Naive thymus-derived CD4-positive, alpha-beta T cell (primary cell): ENCODE measurements at regions not wholly inside any gene's neighbourhood (a gene's known extent, or its start where the extent isn't known, plus 50 kb on each side); places are given as distances from the start of the nearest gene placed in this dataset.

Source experiments
- ATAC-seq: fragments of 150-1000 bp; cut with Tn5 transposase; 2 replicates; pipeline ENCODE4 v1.10.0; 2021; ENCODE audit warnings: mild to moderate bottlenecking, moderate library complexity
- CTCF ChIA-PET: fragments of 350-600 bp; sonication (Branson Sonifier 250); formaldehyde crosslinking; loops from one replicate; lab custom pipeline; 2021; ENCODE audit warnings: antibody characterized with exemption; lab: Charles Lee
- POLR2A ChIA-PET: fragments of 350-600 bp; sonication (Branson Sonifier 250); formaldehyde crosslinking; loops from one replicate; lab custom pipeline; 2021; ENCODE audit warnings: antibody characterized with exemption, inconsistent platforms; lab: Charles Lee
- DNase-seq, 9 donors: peaks; one replicate each; pipeline versions ENCODE4 v3.0.0 to v3.0.0-alpha.2; 2020 to 2022; ENCODE audit warnings: mixed read lengths in 1 of 9
- H3K27ac ChIP-seq: one replicate; pipeline ENCODE4 v1.7.0; 2013; ENCODE audit warnings: mild to moderate bottlenecking, low read depth, low read length, moderate library complexity
- H3K27me3 ChIP-seq, 2 donors: one replicate each; pipeline ENCODE4 v1.7.0; 2013; ENCODE audit warnings: low read length in 2 of 2, mild to moderate bottlenecking in 2 of 2, moderate library complexity in 2 of 2; ENCODE audit not compliant: control insufficient read depth in 2 of 2, insufficient read depth in 2 of 2
- H3K36me3 ChIP-seq, 3 experiments: 1 replicate in 2 of 3; 2 replicates in 1 of 3; pipeline ENCODE4 v1.7.0; 2013; ENCODE audit warnings: low read length in 3 of 3, mild to moderate bottlenecking in 3 of 3, moderate library complexity in 1 of 3; ENCODE audit not compliant: insufficient read depth in 3 of 3, control insufficient read depth in 2 of 3
- H3K4me1 ChIP-seq, 2 donors: one replicate each; pipeline ENCODE4 v1.7.0; 2013; ENCODE audit warnings: low read length in 2 of 2, mild to moderate bottlenecking in 2 of 2, moderate library complexity in 1 of 2; ENCODE audit not compliant: control insufficient read depth in 2 of 2, insufficient read depth in 2 of 2
- H3K4me3 ChIP-seq: 2 replicates; pipeline ENCODE4 v1.7.0; 2013; ENCODE audit warnings: mild to moderate bottlenecking, low read length
- H3K9me3 ChIP-seq, 3 experiments: 1 replicate in 2 of 3; 2 replicates in 1 of 3; pipeline ENCODE4 v1.7.0; 2013; ENCODE audit warnings: low read length in 3 of 3; ENCODE audit not compliant: control insufficient read depth in 2 of 3
- H3K27ac Mint-ChIP-seq, 9 donors: one replicate each; pipeline ENCODE4 v1.8.0; 2020 to 2022; ENCODE audit warnings: mixed read lengths in 9 of 9, mild to moderate bottlenecking in 8 of 9, moderate library complexity in 5 of 9, inconsistent platforms in 2 of 9
- H3K27me3 Mint-ChIP-seq, 5 donors: one replicate each; pipeline ENCODE4 v1.8.0; 2021 to 2022; ENCODE audit warnings: mixed read lengths in 5 of 5, mild to moderate bottlenecking in 1 of 5
- H3K36me3 Mint-ChIP-seq, 5 donors: one replicate each; pipeline ENCODE4 v1.8.0; 2020 to 2022; ENCODE audit warnings: mixed read lengths in 5 of 5, mild to moderate bottlenecking in 3 of 5, inconsistent platforms in 1 of 5
- H3K4me1 Mint-ChIP-seq, 7 donors: one replicate each; pipeline ENCODE4 v1.8.0; 2020 to 2022; ENCODE audit warnings: mixed read lengths in 7 of 7, mild to moderate bottlenecking in 3 of 7, inconsistent platforms in 1 of 7
- H3K4me3 Mint-ChIP-seq, 10 donors: one replicate each; pipeline ENCODE4 v1.8.0; 2020 to 2022; ENCODE audit warnings: mild to moderate bottlenecking in 10 of 10, mixed read lengths in 10 of 10, moderate library complexity in 6 of 10, inconsistent platforms in 2 of 10
- H3K9me3 Mint-ChIP-seq, 11 donors: one replicate each; pipeline ENCODE4 v1.8.0; 2020 to 2022; ENCODE audit warnings: mixed read lengths in 11 of 11, mild to moderate bottlenecking in 4 of 11, inconsistent platforms in 1 of 11, moderate library complexity in 1 of 11
- intact Hi-C, 2 donors: fragments of 100-400 bp; cut with micrococcal nuclease; formaldehyde crosslinking; loops; one replicate each; pipeline ENCODE4 v1.15.1; 2023

- ATAC-seq = no peak
- no peak for DNase-seq
- Histone ChIP-seq H3K27me3 (no peaks in the 10 kb centered on the region), H3K36me3 (no peaks in the 10 kb centered on the region), H3K4me1 (no peaks in the 10 kb centered on the region), H3K9me3 (no peaks in the 10 kb centered on the region), H3K27ac (no peak overlapping the region), H3K4me3 (no peak overlapping the region)
- Mint-ChIP-seq H3K4me1 (no peaks in the 10 kb centered on the region), H3K27ac (no peak overlapping the region), H3K4me3 (no peak overlapping the region), H3K36me3 (no peaks in the 10 kb centered on the region), H3K27me3 (peaks cover 0 to 25% (median 4%) of the 10 kb centered on the region in 5 donors), H3K9me3 (peaks cover 0 to 4% (median 0%) of the 10 kb centered on the region in 11 donors)
- CTCF ChIA-PET = no interaction called here
- POLR2A ChIA-PET = no interaction called here
- intact Hi-C loops = no loop called here
Measured at GRCh38 chr11:15886299-15886698, 470.0 kb downstream of the SOX6 start.

DNA sequence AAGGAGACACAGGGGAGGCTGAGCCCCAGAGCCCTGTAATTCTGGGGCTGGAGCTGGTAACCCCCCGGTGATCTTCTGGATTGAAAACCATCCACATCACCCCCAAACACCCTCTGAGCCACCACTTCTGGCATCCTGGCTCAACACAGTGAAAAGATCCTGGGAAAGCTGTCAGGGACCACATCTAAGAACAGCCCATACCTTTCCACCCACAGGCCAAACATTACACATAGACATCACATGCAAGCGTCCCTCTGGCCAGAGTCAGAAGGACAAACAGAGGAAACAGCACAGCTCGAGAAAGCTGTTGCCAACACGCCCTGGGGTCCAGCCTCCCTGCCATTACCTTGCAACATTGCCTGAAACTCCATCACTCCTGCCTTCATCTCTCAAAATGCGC is 469.5 kb downstream of the SOX6 start:
- DNase-seq = no peak
- H3K27ac Mint-ChIP-seq = no peak overlapping the region
- peaks cover 0 to 4% (median 0%) of the 10 kb centered on the region in 11 donors for H3K9me3 Mint-ChIP-seq
- no peak overlapping the region for H3K4me3 ChIP-seq
- no peaks in the 10 kb centered on the region for H3K9me3 ChIP-seq
- H3K4me3 Mint-ChIP-seq = no peak overlapping the region
- H3K4me1 ChIP-seq = no peaks in the 10 kb centered on the region
- CTCF ChIA-PET = no interaction called here
- POLR2A ChIA-PET = no interaction called here
- peaks cover 0 to 25% (median 4%) of the 10 kb centered on the region in 5 donors for H3K27me3 Mint-ChIP-seq
- H3K36me3 Mint-ChIP-seq = no peaks in the 10 kb centered on the region
- no peaks in the 10 kb centered on the region for H3K36me3 ChIP-seq
- H3K4me1 Mint-ChIP-seq = no peaks in the 10 kb centered on the region
- intact Hi-C loops = no loop called here
- ATAC-seq = no peak
- no peaks in the 10 kb centered on the region for H3K27me3 ChIP-seq
- no peak overlapping the region for H3K27ac ChIP-seq

DNA sequence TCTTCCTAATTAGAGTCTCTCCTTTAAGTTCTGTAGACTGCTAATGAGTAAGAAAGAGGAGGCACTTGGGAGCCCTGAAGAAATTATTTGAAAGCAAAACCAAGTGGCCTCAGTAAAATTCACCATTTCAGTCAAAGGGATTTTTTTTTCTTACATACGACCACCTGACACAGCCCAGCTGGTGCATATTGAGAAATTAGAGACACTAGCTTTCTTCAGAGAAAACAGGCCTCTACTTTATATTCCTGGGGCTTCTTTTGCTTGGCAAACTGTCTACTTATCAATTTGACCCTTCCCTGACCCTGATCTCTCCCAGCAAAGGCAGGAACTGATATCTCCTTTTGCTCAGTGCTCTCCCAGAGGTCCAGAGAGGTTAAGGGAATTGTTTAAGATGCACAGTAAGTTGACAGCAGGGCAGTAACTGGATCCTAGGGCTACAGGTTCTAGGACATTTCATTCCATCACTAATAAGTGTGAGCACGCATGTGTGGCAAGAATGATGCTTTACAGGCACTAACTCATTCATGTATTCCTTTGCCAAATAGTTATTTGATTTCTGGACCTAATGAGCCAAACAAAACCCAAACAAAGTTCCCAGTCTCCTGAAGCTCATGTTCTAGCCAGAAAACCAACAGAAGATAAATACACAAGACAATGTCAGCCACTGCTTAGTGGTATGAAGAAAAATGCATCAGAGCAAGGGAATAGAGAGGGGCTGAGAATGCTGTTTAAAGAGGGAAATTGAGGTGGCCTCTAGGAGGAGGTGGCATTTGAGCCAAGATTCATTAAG is 467.6 kb downstream of the SOX6 start:
- no peaks in the 10 kb centered on the region for H3K27me3 ChIP-seq

DNA sequence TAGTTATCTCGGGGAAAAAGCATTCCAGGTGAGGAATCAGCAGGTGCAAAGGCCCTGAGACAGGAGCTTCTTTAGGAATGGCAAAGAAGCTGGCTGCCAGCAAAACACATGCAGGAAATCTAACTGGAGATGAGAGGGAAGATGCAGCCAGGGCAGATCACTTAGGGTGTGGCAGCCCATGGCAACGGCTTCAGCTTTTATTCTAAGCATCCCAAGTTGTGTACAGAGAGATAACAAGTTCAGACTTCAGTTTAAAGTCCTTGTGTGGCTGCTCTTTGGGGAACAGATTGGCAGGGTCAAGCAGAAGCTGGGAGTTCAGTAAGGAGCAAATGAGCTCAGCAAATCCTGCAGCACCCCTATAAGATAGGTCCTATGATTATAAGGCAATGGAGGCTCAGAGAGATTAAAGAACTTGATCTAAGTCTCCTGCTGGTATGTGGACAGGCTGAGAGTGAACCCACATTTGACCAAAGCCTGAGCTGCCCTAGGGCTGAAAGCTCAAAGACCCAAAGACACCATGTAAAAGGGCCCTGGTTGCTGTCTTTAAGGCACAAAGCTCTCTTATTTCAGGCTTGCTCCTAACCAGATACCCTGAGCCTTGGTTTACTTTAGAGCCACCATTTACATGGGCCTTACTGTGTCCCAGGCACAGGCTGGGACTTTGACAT is 466.8 kb downstream of the SOX6 start:
- Histone ChIP-seq H3K36me3 (no peaks in the 10 kb centered on the region), H3K9me3 (no peaks in the 10 kb centered on the region), H3K4me1 (no peaks in the 10 kb centered on the region), H3K4me3 (no peak overlapping the region), H3K27ac (no peak overlapping the region), H3K27me3 (no peaks in the 10 kb centered on the region)
- CTCF ChIA-PET = no interaction called here
- intact Hi-C loops = no loop called here
- H3K9me3 Mint-ChIP-seq = peaks cover 0 to 2% (median 0%) of the 10 kb centered on the region in 11 donors
- H3K27me3 Mint-ChIP-seq = peaks cover 0 to 8% (median 5%) of the 10 kb centered on the region in 5 donors
- POLR2A ChIA-PET = no interaction called here
- no peaks in the 10 kb centered on the region for H3K4me1 Mint-ChIP-seq
- no peaks in the 10 kb centered on the region for H3K36me3 Mint-ChIP-seq
- no peak overlapping the region for H3K27ac Mint-ChIP-seq
- DNase-seq = no peak
- H3K4me3 Mint-ChIP-seq = no peak overlapping the region
- ATAC-seq = no peak

More for the DNA sequence above, 467.6 kb downstream of the SOX6 start:
- Histone ChIP-seq H3K4me3 (no peak overlapping the region), H3K4me1 (no peaks in the 10 kb centered on the region), H3K36me3 (no peaks in the 10 kb centered on the region), H3K27ac (no peak overlapping the region), H3K9me3 (no peaks in the 10 kb centered on the region)
- intact Hi-C loops = no loop called here
- H3K9me3 Mint-ChIP-seq = peaks cover 0 to 2% (median 0%) of the 10 kb centered on the region in 11 donors
- H3K27ac Mint-ChIP-seq = no peak overlapping the region
- POLR2A ChIA-PET = no interaction called here
- no peaks in the 10 kb centered on the region for H3K4me1 Mint-ChIP-seq
- no peak for DNase-seq
- peaks cover 0 to 12% (median 4%) of the 10 kb centered on the region in 5 donors for H3K27me3 Mint-ChIP-seq
- H3K4me3 Mint-ChIP-seq = no peak overlapping the region
- H3K36me3 Mint-ChIP-seq = no peaks in the 10 kb centered on the region
- ATAC-seq = no peak
- CTCF ChIA-PET = no interaction called here

DNA sequence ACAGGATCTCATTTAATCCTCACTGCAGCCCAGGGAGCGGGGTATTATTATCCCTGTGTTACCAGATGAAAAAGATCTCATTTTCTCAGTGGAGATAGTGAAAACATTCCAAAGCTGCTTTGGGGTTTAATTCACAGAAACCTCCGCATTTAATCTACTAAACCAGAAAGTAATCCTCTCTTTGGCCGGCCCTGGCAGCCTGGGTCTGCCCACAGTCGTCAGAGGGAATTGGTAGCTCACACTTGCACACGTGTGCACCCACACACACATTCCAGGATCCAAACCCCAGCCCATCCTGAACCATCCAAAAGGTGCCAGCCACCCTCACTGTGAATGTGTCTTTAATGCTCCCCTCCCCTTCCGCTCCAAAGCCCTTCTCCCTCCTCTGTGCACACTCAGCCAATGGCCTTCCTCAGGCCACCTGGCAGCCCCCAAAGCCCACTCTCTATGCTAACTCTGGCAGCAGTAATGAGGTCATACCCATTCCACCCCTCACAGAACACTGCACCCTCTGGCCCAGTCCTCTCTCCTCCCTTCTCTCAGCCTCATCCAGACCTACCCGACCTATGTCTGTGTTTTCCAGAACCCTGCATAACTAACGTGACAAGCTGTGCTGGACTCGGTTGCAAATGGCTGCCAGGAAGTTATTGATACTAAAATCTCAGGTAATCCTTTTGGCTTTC is 466.2 kb downstream of the SOX6 start:
- intact Hi-C loops = no loop called here
- Histone ChIP-seq H3K4me3 (no peak overlapping the region), H3K4me1 (no peaks in the 10 kb centered on the region), H3K27me3 (no peaks in the 10 kb centered on the region), H3K27ac (no peak overlapping the region), H3K9me3 (no peaks in the 10 kb centered on the region), H3K36me3 (no peaks in the 10 kb centered on the region)
- ChIA-PET POLR2A (no interaction called here), CTCF (no interaction called here)
- Mint-ChIP-seq H3K36me3 (no peaks in the 10 kb centered on the region), H3K9me3 (peaks cover 0 to 2% (median 0%) of the 10 kb centered on the region in 11 donors), H3K4me3 (no peak overlapping the region), H3K27ac (no peak overlapping the region), H3K27me3 (peaks cover 0 to 8% (median 0%) of the 10 kb centered on the region in 5 donors), H3K4me1 (no peaks in the 10 kb centered on the region)
- ATAC-seq (no peak), DNase-seq (no peak)

DNA sequence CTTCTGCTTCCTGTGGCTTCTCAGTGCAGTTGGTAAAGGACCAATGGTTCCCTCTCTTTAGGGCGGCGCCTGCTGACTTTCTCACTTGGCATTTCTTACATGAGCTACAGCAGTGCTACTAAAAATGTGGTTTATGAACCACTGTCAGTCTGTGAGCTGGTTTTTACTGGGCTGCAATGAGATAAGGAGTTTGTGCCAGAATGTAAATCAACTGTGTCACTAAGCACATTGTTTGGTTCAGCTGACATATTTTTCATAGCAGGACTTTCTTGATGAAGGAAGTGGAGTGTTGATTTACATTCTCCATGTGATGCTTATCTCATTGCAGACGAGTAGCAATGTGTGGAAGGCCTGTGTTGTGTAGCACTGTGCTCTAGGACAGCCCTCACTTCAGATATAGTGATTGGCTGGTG is 463.3 kb downstream of the SOX6 start:
- ATAC-seq (no peak), DNase-seq (no peak)
- ChIA-PET CTCF (no interaction called here), POLR2A (no interaction called here)
- Histone ChIP-seq H3K27me3 (no peaks in the 10 kb centered on the region), H3K4me1 (no peaks in the 10 kb centered on the region), H3K9me3 (no peaks in the 10 kb centered on the region), H3K36me3 (no peaks in the 10 kb centered on the region), H3K4me3 (no peak overlapping the region), H3K27ac (no peak overlapping the region)
- intact Hi-C loops = no loop called here
- Mint-ChIP-seq H3K27me3 (peaks cover 0 to 4% (median 0%) of the 10 kb centered on the region in 5 donors), H3K4me3 (no peak overlapping the region), H3K4me1 (no peaks in the 10 kb centered on the region), H3K36me3 (no peaks in the 10 kb centered on the region), H3K9me3 (peaks cover 0 to 2% (median 0%) of the 10 kb centered on the region in 11 donors), H3K27ac (no peak overlapping the region)
